Hepatocyte (in vitro differentiated cells): ENCODE measurements at regions not wholly inside any gene's neighbourhood (a gene's known extent, or its start where the extent isn't known, plus 50 kb on each side); places are given as distances from the start of the nearest gene placed in this dataset.

Experiments used
- EZH2 ChIP-seq: fragments of 200-600 bp; sonication (generic); IDR thresholded peaks from 2 replicates; pipeline ENCODE4 v1.6.1; 2016; ENCODE audit warnings: antibody characterized with exemption, mild to moderate bottlenecking, borderline replicate concordance
- EZH2phosphoT487 ChIP-seq: fragments of 200-600 bp; sonication (generic); IDR thresholded peaks from one replicate; pipeline ENCODE4 v1.6.1; 2018; ENCODE audit warnings: antibody characterized with exemption, mild to moderate bottlenecking, low read depth, moderate library complexity; ENCODE audit not compliant: unreplicated experiment, severe bottlenecking
- TF ChIP-seq, protein P1 (sequence below): fragments of 200-600 bp; sonication (generic); IDR thresholded peaks from 2 replicates; pipeline ENCODE4 v1.5.1; 2016; ENCODE audit warnings: antibody characterized with exemption, mild to moderate bottlenecking; ENCODE audit not compliant: poor library complexity

DNA sequence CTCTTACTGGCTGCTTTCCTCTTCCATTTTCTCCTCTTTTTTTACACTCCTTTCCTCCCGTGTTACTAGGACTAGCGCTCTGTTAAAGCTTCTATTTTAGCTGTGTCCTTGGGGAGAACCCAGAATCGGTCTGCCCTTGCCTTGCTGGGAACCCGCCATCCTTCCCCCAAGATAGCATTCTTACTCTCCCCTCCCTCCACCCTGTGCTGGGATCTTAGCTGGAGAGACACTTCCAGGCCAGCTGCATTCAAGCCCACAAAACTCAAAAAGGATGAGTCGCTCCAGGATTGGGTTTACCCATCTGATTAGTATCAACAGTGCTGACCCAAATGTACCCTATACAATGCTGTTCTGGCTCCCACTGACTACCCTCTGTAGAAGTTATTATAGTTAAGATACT, 200.5 kb upstream of the ASIC2 start:
- TF ChIP-seq EZH2: no peak
- TF ChIP-seq, protein P1, sequence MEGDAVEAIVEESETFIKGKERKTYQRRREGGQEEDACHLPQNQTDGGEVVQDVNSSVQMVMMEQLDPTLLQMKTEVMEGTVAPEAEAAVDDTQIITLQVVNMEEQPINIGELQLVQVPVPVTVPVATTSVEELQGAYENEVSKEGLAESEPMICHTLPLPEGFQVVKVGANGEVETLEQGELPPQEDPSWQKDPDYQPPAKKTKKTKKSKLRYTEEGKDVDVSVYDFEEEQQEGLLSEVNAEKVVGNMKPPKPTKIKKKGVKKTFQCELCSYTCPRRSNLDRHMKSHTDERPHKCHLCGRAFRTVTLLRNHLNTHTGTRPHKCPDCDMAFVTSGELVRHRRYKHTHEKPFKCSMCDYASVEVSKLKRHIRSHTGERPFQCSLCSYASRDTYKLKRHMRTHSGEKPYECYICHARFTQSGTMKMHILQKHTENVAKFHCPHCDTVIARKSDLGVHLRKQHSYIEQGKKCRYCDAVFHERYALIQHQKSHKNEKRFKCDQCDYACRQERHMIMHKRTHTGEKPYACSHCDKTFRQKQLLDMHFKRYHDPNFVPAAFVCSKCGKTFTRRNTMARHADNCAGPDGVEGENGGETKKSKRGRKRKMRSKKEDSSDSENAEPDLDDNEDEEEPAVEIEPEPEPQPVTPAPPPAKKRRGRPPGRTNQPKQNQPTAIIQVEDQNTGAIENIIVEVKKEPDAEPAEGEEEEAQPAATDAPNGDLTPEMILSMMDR: no peak
- no peak for TF ChIP-seq EZH2phosphoT487
